ENCODE measurements at regions not wholly inside any gene's neighbourhood (a gene's known extent, or its start where the extent isn't known, plus 50 kb on each side); places are given as distances from the start of the nearest gene placed in this dataset.

GRCh38 chr5:51987239-51987638, 604.0 kb downstream of the ISL1 start:
- H3K4me3 ChIP-seq (ENCODE audit: control insufficient read depth, low read depth, low read length): no peak overlapping the region
- DNase-seq (ENCODE audit: low read depth): no peak
- TF ChIP-seq CTCF (IDR thresholded peaks at IDR 0.05; ENCODE audit: control insufficient read depth, insufficient read depth, low read depth, low read length, missing control alignments): no peak

GRCh38 chr5:51987669-51988209, 604.5 kb downstream of the ISL1 start:
- TF ChIP-seq CTCF (IDR thresholded peaks at IDR 0.05; ENCODE audit: control insufficient read depth, insufficient read depth, low read depth, low read length, missing control alignments): no peak
- no peak for DNase-seq (ENCODE audit: low read depth)
- H3K4me3 ChIP-seq (ENCODE audit: control insufficient read depth, low read depth, low read length): no peak overlapping the region

GRCh38 chr5:51988634-51989033, 605.4 kb downstream of the ISL1 start:
- no peak overlapping the region for H3K4me3 ChIP-seq (ENCODE audit: control insufficient read depth, low read depth, low read length)
- TF ChIP-seq CTCF (IDR thresholded peaks at IDR 0.05; ENCODE audit: control insufficient read depth, insufficient read depth, low read depth, low read length, missing control alignments): no peak
- DNase-seq (ENCODE audit: low read depth): no peak

GRCh38 chr5:51990241-51990640, 607.0 kb downstream of the ISL1 start:
- DNase-seq (ENCODE audit: low read depth): no peak
- no peak for TF ChIP-seq CTCF (IDR thresholded peaks at IDR 0.05; ENCODE audit: control insufficient read depth, insufficient read depth, low read depth, low read length, missing control alignments)
- H3K4me3 ChIP-seq (ENCODE audit: control insufficient read depth, low read depth, low read length): no peak overlapping the region

- no peak for TF ChIP-seq CTCF (IDR thresholded peaks at IDR 0.05; ENCODE audit: control insufficient read depth, insufficient read depth, low read depth, low read length, missing control alignments)
- no peak for DNase-seq (ENCODE audit: low read depth)
- H3K4me3 ChIP-seq (ENCODE audit: control insufficient read depth, low read depth, low read length): no peak overlapping the region
Observed at GRCh38 chr5:51990661-51991180, 607.5 kb downstream of the ISL1 start.

- no peak for DNase-seq (ENCODE audit: low read depth)
- TF ChIP-seq CTCF (IDR thresholded peaks at IDR 0.05; ENCODE audit: control insufficient read depth, insufficient read depth, low read depth, low read length, missing control alignments): no peak
- H3K4me3 ChIP-seq (ENCODE audit: control insufficient read depth, low read depth, low read length): no peak overlapping the region
Observed at GRCh38 chr5:51991940-51992339, 608.7 kb downstream of the ISL1 start.
